GM21526 (cell line): ENCODE measurements at regions not wholly inside any gene's neighbourhood (a gene's known extent, or its start where the extent isn't known, plus 50 kb on each side); places are given as distances from the start of the nearest gene placed in this dataset.
"Not testable (repeated sequence)": the region's sequence is repeated elsewhere in the genome, so short reads cannot be mapped to it uniquely, and the experiment has no call there.

Source experiments
- ATAC-seq: cut with Tn5 transposase; IDR thresholded peaks from one replicate; pipeline ENCODE4 v1.9.1; 2021; ENCODE audit warnings: moderate library complexity; ENCODE audit not compliant: unreplicated experiment, low FRiP score

- ATAC-seq = no peak
Measured at GRCh38 chr13:59259165-59260000, 904.3 kb downstream of the DIAPH3 start.

- ATAC-seq = no peak
Measured at GRCh38 chr13:59261928-59262488, 901.7 kb downstream of the DIAPH3 start.

- ATAC-seq = no peak
Measured at GRCh38 chr13:59263531-59263930, 900.2 kb downstream of the DIAPH3 start.

- no peak for ATAC-seq
Measured at GRCh38 chr13:59266478-59267063, 897.2 kb downstream of the DIAPH3 start.

GRCh38 chr13:59269476-59269875 is 894.3 kb downstream of the DIAPH3 start:
- ATAC-seq = no peak

GRCh38 chr13:59270327-59270726 is 893.4 kb downstream of the DIAPH3 start:
- ATAC-seq = no peak

GRCh38 chr13:59274958-59275727 is 888.6 kb downstream of the DIAPH3 start:
- no peak for ATAC-seq

- no peak for ATAC-seq
Measured at GRCh38 chr13:59276436-59276835, 887.3 kb downstream of the DIAPH3 start.

GRCh38 chr13:59277106-59277505 is 886.6 kb downstream of the DIAPH3 start:
- ATAC-seq = no peak

GRCh38 chr13:59279028-59279427 is 884.7 kb downstream of the DIAPH3 start:
- ATAC-seq = no peak

GRCh38 chr13:59279576-59279975 is 884.2 kb downstream of the DIAPH3 start:
- ATAC-seq = no peak

GRCh38 chr13:59280297-59280696 is 883.4 kb downstream of the DIAPH3 start:
- no peak for ATAC-seq

- ATAC-seq = no peak
Measured at GRCh38 chr13:59281453-59281852, 882.3 kb downstream of the DIAPH3 start.

- not testable (repeated sequence) for ATAC-seq
Measured at GRCh38 chr13:59292240-59292639, 871.5 kb downstream of the DIAPH3 start.

- ATAC-seq = no peak
Measured at GRCh38 chr13:59299584-59299983, 864.1 kb downstream of the DIAPH3 start.

GRCh38 chr13:59300355-59301173 is 863.2 kb downstream of the DIAPH3 start:
- ATAC-seq = no peak

GRCh38 chr13:59301174-59301567 is 862.6 kb downstream of the DIAPH3 start:
- ATAC-seq = no peak

- ATAC-seq = no peak
Measured at GRCh38 chr13:59303433-59303832, 860.3 kb downstream of the DIAPH3 start.

GRCh38 chr13:59304596-59304995 is 859.1 kb downstream of the DIAPH3 start:
- ATAC-seq = no peak

GRCh38 chr13:59305896-59306295 is 857.8 kb downstream of the DIAPH3 start:
- no peak for ATAC-seq
